ENCODE measurements at regions not wholly inside any gene's neighbourhood (a gene's known extent, or its start where the extent isn't known, plus 50 kb on each side); places are given as distances from the start of the nearest gene placed in this dataset.
"Not testable (repeated sequence)": the region's sequence is repeated elsewhere in the genome, so short reads cannot be mapped to it uniquely, and the experiment has no call there.

- in situ Hi-C loops (cut with HindIII; ENCODE audit: low sequenced_read_pairs) = no loop called here
Measured at GRCh38 chr10:43849551-43849950, 200.9 kb upstream of the ZNF32 start.

DNA sequence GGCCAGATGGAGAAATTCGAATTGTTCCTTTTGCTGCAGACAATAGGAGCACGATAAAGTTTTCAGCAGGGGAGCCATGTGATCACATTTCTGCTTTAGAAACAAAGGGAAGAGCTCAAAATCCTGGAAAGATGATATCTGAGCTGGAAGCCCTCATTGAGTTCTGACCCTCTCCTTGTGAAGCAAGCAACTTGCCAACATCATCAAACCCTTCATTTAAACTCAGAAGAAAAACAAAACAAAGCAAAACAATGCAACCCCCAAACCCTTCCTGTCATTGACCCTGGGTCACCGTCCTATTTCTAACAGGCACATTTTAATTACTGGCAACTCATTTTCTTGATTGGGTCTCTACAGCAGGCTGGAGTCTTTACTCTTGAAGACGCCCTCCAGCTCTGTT lies 198.3 kb upstream of the ZNF32 start:
- in situ Hi-C loops (cut with HindIII; ENCODE audit: low sequenced_read_pairs) = no loop called here

DNA sequence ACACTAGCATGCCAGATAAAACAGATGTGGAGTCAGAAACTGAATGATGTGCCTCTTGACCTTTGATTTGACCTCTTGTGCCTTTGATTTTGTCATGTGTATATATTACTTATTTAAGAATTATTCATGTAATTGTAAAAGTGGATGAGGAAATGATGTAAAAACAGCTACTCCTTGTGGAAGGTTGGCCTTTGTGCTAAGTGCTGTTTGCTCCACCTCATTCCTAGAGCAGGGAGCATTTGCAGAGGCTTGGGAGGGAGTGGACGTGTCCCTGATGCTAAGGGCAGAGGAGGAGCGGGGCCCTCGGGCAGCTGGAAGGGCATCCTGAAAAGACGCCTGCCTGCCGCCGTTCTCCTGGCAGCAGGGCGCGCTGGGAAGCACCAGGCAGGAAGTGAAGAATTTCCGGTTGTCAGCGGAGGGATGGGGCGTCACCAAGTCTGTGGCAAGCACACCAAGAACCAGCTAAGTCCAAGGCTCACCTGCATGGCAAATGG lies 197.6 kb upstream of the ZNF32 start:
- in situ Hi-C loops (cut with HindIII; ENCODE audit: low sequenced_read_pairs) = no loop called here

DNA sequence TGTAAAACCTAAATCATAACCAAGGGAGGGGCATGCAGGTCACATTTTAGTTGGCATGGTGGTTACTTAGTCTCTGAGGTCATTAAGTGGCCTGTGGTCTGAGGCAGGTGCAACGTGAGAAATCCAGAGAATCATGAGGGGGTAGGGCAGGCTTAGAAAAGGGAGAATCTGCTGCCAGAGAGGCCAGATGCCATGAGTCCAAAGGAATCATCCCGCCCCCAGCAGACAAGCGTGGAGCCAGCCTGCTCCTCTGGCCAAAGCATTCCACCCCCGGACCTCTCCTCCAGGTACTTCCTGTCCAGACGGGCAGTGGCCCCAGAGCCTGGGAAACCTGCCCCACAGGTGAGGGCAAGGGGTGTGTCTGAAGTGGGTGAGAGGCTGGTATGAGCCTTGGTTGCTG lies 196.4 kb upstream of the ZNF32 start:
- in situ Hi-C loops (cut with HindIII; ENCODE audit: low sequenced_read_pairs) = no loop called here

GRCh38 chr10:43844221-43844620 lies 195.5 kb upstream of the ZNF32 start:
- in situ Hi-C loops (cut with HindIII; ENCODE audit: low sequenced_read_pairs) = no loop called here

DNA sequence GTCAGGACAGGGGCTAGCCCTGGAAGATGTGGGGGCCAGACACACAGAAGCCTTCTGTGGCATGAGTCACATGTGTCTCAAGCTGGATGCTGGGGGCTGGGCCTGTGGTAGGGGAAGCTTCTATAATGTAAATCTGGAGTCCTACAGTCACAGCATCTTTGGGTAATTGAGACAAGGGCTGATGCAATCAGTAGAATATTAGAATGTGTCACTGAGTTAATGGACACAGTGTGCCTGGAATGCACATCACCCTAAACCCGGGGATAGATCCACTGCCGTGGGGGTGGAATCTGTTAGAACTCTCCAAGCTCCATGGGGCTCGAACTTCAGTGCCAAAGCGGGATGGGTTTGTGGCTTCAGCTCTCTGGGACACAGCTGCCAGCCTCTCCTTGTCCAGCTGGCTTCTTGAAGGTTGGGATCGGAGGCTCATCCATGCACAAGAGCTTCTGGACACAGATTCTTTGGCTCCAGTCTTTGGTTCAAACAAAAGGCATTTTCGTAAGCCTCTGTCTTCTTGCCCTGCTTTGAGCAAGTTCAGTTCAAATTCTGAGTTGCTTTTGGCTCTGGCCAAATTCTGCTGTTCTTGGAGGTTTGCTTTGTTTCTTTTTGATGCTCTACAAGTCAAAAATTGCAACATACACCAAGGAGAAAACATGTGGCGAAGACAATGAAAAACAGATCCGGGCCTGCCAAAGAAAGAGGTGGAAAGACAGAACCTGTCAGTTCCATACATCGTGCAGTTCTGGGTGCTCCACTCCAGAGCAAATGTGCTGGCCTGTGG lies 194.8 kb upstream of the ZNF32 start:
- in situ Hi-C loops (cut with HindIII; ENCODE audit: low sequenced_read_pairs) = no loop called here

GRCh38 chr10:43842496-43842895 lies 193.8 kb upstream of the ZNF32 start:
- in situ Hi-C loops (cut with HindIII; ENCODE audit: low sequenced_read_pairs) = no loop called here

- in situ Hi-C loops (cut with HindIII; ENCODE audit: low sequenced_read_pairs) = no loop called here
Measured at GRCh38 chr10:43842072-43842471, 193.4 kb upstream of the ZNF32 start.

- in situ Hi-C loops (cut with HindIII; ENCODE audit: low sequenced_read_pairs) = no loop called here
Measured at GRCh38 chr10:43839973-43840372, 191.3 kb upstream of the ZNF32 start.

GRCh38 chr10:43834751-43835150 lies 186.1 kb upstream of the ZNF32 start:
- in situ Hi-C loops (cut with HindIII; ENCODE audit: low sequenced_read_pairs) = not testable (repeated sequence)

DNA sequence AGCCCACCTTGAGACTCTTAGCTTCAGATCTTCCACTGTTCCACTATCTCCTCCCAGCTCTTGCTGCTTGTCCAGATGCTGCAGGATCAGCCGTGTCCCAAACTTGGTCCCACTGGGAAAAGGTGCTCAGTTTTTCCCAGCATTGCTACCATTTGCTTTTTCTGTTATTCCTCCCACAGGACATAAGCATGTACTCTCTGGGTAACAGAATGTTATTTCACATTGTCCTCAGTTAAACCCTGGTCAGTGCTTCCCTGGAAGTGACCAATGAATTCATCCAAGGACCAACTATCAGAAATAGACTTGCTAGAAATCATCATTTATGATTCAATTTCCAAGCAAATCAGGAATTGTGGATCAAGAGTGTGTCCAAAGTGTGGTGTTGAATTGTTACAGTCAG lies 179.2 kb upstream of the ZNF32 start:
- in situ Hi-C loops (cut with HindIII; ENCODE audit: low sequenced_read_pairs) = loop anchor here (10.0 kb wide), 1 partner anchor 67 kb away; no protein-coding TSS in a partner anchor

DNA sequence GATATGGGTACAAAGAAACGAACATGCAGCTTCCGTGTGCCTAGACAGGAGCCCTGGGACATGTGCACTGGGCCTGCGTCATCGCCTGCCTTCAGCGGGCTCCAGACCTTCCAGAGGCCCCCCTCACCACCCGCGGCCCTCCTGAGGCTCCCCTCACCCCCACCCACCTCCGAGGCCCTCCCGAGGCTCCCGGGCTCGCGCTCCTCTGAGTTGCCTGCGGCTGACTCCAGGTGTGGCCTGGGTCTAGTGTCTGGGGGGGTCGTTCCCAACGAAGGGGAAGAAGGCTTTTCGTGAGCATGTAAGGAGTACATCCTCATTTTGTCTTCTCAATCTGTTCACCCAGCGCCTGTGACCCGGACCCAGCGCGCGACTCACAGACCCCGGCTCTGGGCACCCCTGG lies 177.3 kb upstream of the ZNF32 start:
- in situ Hi-C loops (cut with HindIII; ENCODE audit: low sequenced_read_pairs) = loop anchor here (10.0 kb wide), 1 partner anchor 69 kb away; no protein-coding TSS in a partner anchor

- in situ Hi-C loops (cut with HindIII; ENCODE audit: low sequenced_read_pairs) = loop anchor here (10.0 kb wide), 1 partner anchor 69 kb away; no protein-coding TSS in a partner anchor
Measured at GRCh38 chr10:43825421-43825820, 176.7 kb upstream of the ZNF32 start.

DNA sequence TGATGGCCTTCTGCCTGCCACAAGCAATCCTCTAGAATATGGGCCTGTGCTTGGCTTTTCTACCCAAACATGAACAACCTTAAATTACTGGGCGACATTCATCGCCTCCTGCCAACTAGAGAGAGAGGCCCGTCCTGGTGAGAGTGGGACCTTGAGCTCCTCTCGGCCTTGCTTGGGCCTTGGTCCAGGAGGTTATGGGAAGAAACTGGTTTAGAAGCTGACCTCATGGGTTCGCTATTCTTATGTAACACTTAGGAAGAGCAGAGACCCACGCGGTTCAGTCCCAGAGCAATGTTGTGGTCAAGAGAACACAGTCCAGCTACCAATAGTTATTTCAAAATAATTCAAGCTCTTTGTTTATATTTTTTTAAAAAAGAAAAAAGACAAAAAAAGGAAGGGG lies 176.3 kb upstream of the ZNF32 start:
- in situ Hi-C loops (cut with HindIII; ENCODE audit: low sequenced_read_pairs) = loop anchor here (5.0 to 10.0 kb wide), 2 partner anchors 68 to 70 kb away; no protein-coding TSS in a partner anchor

- in situ Hi-C loops (cut with HindIII; ENCODE audit: low sequenced_read_pairs) = loop anchor here (5.0 to 10.0 kb wide), 2 partner anchors 66 to 72 kb away; no protein-coding TSS in a partner anchor
Measured at GRCh38 chr10:43822631-43823580, 174.2 kb upstream of the ZNF32 start.

DNA sequence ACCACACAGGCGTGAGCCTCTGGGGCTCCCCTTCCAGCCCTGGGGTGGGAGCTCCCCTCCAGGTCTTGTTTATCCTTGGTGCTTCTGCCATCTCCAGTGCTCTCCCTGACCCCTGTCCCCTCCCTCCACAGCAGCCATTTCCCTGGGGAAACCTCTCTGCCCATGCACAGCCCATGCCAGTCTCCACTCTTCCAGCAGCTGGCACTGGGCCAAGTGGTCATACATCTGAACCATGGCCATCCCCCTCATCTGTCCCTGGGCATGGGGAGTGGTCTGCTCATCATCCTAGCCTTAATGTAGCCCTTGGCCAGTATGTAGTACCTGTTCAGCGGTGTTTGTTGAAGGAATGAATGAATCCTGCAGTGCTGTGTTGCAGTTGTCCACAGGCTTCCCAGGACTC lies 172.4 kb upstream of the ZNF32 start:
- in situ Hi-C loops (cut with HindIII; ENCODE audit: low sequenced_read_pairs) = loop anchor here (5.0 to 10.0 kb wide), 2 partner anchors 64 to 74 kb away; no protein-coding TSS in a partner anchor

DNA sequence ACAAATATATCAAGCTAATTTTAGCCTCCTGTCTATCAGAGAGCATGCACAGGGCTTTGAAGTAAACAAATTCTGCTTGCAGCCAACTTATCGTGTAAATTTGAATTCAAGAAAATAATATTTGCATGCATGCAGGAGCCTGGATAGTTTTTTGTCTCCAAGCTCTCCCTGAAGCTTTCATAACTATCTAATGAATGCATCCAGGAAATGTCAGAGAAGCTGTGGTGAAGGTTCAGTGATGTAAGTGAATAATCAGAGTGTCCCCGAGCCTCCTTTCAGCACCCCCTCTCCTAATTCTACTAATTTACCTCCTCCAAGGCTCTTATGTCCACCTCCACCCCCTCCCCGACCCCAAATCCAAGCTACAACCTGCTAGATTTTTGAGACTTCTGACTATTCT lies 172.0 kb upstream of the ZNF32 start:
- in situ Hi-C loops (cut with HindIII; ENCODE audit: low sequenced_read_pairs) = loop anchor here (5.0 to 10.0 kb wide), 2 partner anchors 63 to 74 kb away; no protein-coding TSS in a partner anchor

DNA sequence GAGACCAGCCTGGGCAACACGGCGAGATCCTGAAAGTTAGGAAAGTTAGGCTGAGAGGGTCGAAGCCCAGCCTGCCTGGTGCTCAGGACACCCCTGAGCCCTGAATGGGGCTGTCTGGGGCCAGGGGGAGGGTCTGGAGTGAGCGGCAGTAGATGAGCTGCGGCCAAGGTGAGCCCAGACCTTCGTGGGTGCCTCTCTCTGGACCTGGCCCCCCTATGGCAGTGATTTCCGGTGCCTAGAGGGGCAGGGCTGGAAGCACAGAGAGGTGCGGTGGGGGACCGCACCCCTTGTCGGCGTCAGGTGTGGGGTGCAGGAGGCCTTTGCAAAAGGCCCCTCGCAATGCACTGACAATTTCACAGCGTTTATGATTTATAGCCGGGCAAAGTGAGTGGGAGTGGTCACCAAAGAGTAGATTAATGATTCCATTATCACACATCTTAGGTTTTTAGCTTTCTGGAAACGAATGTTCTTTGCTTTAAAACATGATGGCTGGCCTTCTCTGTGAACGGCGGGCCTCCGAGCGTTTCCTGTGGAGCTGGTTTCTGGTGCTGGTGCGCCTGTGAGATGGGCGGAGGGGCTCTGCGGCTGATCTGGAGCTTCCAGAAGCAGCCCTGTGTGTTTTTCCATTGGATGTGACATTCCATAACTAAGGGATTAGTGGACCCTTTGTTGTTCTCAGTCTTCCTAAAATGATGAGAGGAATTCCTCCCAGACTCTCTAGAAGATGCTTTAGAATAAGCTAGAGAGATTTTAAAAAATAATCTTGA lies 171.0 kb upstream of the ZNF32 start:
- in situ Hi-C loops (cut with HindIII; ENCODE audit: low sequenced_read_pairs) = loop anchor here (5.0 to 10.0 kb wide), 2 partner anchors 62 to 75 kb away; no protein-coding TSS in a partner anchor

GRCh38 chr10:43818687-43819086 lies 170.0 kb upstream of the ZNF32 start:
- in situ Hi-C loops (cut with HindIII; ENCODE audit: low sequenced_read_pairs) = no loop called here

GRCh38 chr10:43817368-43817767 lies 168.7 kb upstream of the ZNF32 start:
- in situ Hi-C loops (cut with HindIII; ENCODE audit: low sequenced_read_pairs) = no loop called here
